IMR-90 (cell line): ENCODE measurements at regions not wholly inside any gene's neighbourhood (a gene's known extent, or its start where the extent isn't known, plus 50 kb on each side); places are given as distances from the start of the nearest gene placed in this dataset.

Source experiments
- ATAC-seq: fragments of 200-7000 bp; cut with Tn5 transposase; 2 replicates; pipeline ENCODE4 v1.9.1; 2020; ENCODE audit warnings: low read depth, mild to moderate bottlenecking, moderate library complexity
- BruUV-seq: library from RNA; stranded (reverse); fragments of 400-500 nt; replicated peaks from 2 replicates; lab custom pipeline; 2021; lab: Mats Ljungman, UMichigan
- CTCF ChIA-PET: fragments of 300-600 bp; formaldehyde crosslinking; extraction: SDS; loops from one replicate; lab custom pipeline; 2021; ENCODE audit warnings: antibody characterized with exemption; lab: Yijun Ruan, JAX
- POLR2A ChIA-PET: fragments of 300-600 bp; sonication (Branson Sonifier 250); formaldehyde crosslinking; loops from one replicate; lab custom pipeline; 2022; ENCODE audit warnings: antibody characterized with exemption; ENCODE audit not compliant: unreplicated experiment; lab: Charles Lee
- DNase-seq: peaks from one replicate; pipeline ENCODE4 v3.0.0; 2013
- H2AFZ ChIP-seq: replicated peaks from 2 replicates; pipeline ENCODE3; 2013; ENCODE audit warnings: low read length, mild to moderate bottlenecking; ENCODE audit not compliant: poor library complexity
- H2AK5ac ChIP-seq: 2 replicates; pipeline ENCODE4 v1.6.1; 2013; ENCODE audit warnings: low read depth, low read length, inconsistent platforms
- H2AK9ac ChIP-seq: replicated peaks from 2 replicates; pipeline ENCODE3; 2013; ENCODE audit warnings: mild to moderate bottlenecking, low read depth, low read length, moderate library complexity; ENCODE audit not compliant: poor library complexity
- H2BK120ac ChIP-seq: 2 replicates; pipeline ENCODE4 v1.6.1; 2013; ENCODE audit warnings: low read depth, low read length, inconsistent platforms
- H2BK15ac ChIP-seq: 3 replicates; pipeline ENCODE4 v1.6.1; 2013; ENCODE audit warnings: low read depth, low read length, inconsistent platforms
- H2BK20ac ChIP-seq: 2 replicates; pipeline ENCODE4 v1.6.1; 2013; ENCODE audit warnings: low read depth, mild to moderate bottlenecking, inconsistent platforms, low read length, moderate library complexity
- H2BK5ac ChIP-seq: 2 replicates; pipeline ENCODE4 v1.6.1; 2013; ENCODE audit warnings: mild to moderate bottlenecking, low read depth, low read length, inconsistent platforms; ENCODE audit not compliant: poor library complexity, severe bottlenecking
- H3K14ac ChIP-seq: replicated peaks from 2 replicates; pipeline ENCODE4 v1.6.1; 2013; ENCODE audit warnings: low read depth, low read length, inconsistent platforms
- H3K18ac ChIP-seq: 2 replicates; pipeline ENCODE4 v1.6.1; 2013; ENCODE audit warnings: low read depth, low read length, control low read depth
- H3K23ac ChIP-seq: 2 replicates; pipeline ENCODE4 v1.6.1; 2013; ENCODE audit warnings: low read depth, low read length, inconsistent platforms
- H3K27ac ChIP-seq: 2 replicates; pipeline ENCODE4 v1.5.1; 2013; ENCODE audit warnings: mild to moderate bottlenecking, control low read depth, low read length; ENCODE audit not compliant: insufficient read depth
- H3K27me3 ChIP-seq: 2 replicates; pipeline ENCODE4 v1.6.1; 2013; ENCODE audit warnings: low read length; ENCODE audit not compliant: control insufficient read depth, insufficient read depth
- H3K36me3 ChIP-seq: 2 replicates; pipeline ENCODE4 v1.6.1; 2013; ENCODE audit warnings: low read length, mixed read lengths; ENCODE audit not compliant: control insufficient read depth, insufficient read depth
- H3K4ac ChIP-seq: 2 replicates; pipeline ENCODE4 v1.6.1; 2013; ENCODE audit warnings: low read depth, low read length, inconsistent platforms
- H3K4me1 ChIP-seq: 2 replicates; pipeline ENCODE4 v1.6.1; 2013; ENCODE audit warnings: low read length, mixed read lengths; ENCODE audit not compliant: control insufficient read depth, insufficient read depth
- H3K4me2 ChIP-seq: 2 replicates; pipeline ENCODE4 v1.6.1; 2013; ENCODE audit warnings: low read depth, mild to moderate bottlenecking, control low read depth, low read length, moderate library complexity
- H3K4me3 ChIP-seq: 2 replicates; pipeline ENCODE4 v1.5.1; 2013; ENCODE audit warnings: low read depth, mild to moderate bottlenecking, control low read depth, low read length, moderate library complexity; ENCODE audit not compliant: insufficient read depth
- H3K56ac ChIP-seq: 2 replicates; pipeline ENCODE4 v1.6.1; 2013; ENCODE audit warnings: low read length, inconsistent platforms; ENCODE audit not compliant: insufficient read depth; ENCODE audit errors: extremely low read depth
- H3K79me1 ChIP-seq, 2 experiments: 2 replicates each; pipeline ENCODE4 v1.6.1; 2013; ENCODE audit warnings: low read length in 2 of 2, inconsistent platforms in 1 of 2, low read depth in 1 of 2
- H3K9ac ChIP-seq: 2 replicates; pipeline ENCODE4 v1.6.1; 2013; ENCODE audit warnings: low read depth, low read length, control low read depth
- H3K9me1 ChIP-seq: 2 replicates; pipeline ENCODE4 v1.6.1; 2013; ENCODE audit warnings: low read length, inconsistent platforms; ENCODE audit not compliant: insufficient read depth
- H3K9me3 ChIP-seq: 2 replicates; pipeline ENCODE4 v1.6.1; 2013; ENCODE audit warnings: low read length; ENCODE audit not compliant: control insufficient read depth, insufficient read depth
- H4K20me1 ChIP-seq: 2 replicates; pipeline ENCODE4 v1.6.1; 2013; ENCODE audit warnings: low read length, inconsistent platforms; ENCODE audit not compliant: insufficient read depth
- H4K5ac ChIP-seq: 2 replicates; pipeline ENCODE4 v1.6.1; 2013; ENCODE audit warnings: mild to moderate bottlenecking, low read depth, low read length, control low read depth
- H4K8ac ChIP-seq, 2 experiments: 2 replicates each; pipeline ENCODE4 v1.6.1; 2013; ENCODE audit warnings: low read depth in 2 of 2, low read length in 2 of 2, control low read depth in 1 of 2, inconsistent platforms in 1 of 2
- H4K91ac ChIP-seq: 2 replicates; pipeline ENCODE4 v1.6.1; 2013; ENCODE audit warnings: low read depth, low read length, inconsistent platforms; ENCODE audit not compliant: insufficient read depth
- BHLHE40 ChIP-seq: fragments of 150-350 bp; IDR thresholded peaks from 2 replicates; pipeline ENCODE4 v1.6.1; 2016; ENCODE audit warnings: mild to moderate bottlenecking, low read depth, low read length
- CTCF ChIP-seq: conservative IDR thresholded peaks from 2 replicates; pipeline ENCODE4 v1.5.1; 2012; ENCODE audit warnings: mild to moderate bottlenecking, low read depth, low read length, improper control_type of control experiment
- MAFK ChIP-seq: IDR thresholded peaks from 2 replicates; pipeline ENCODE4 v1.6.1; 2012; ENCODE audit warnings: low read depth, low read length, improper control_type of control experiment
- POLR2A ChIP-seq: IDR thresholded peaks from 2 replicates; pipeline ENCODE4 v1.6.1; 2012; ENCODE audit warnings: mild to moderate bottlenecking, low read depth, low read length
- RCOR1 ChIP-seq: IDR thresholded peaks from 2 replicates; pipeline ENCODE4 v1.6.1; 2012; ENCODE audit warnings: mild to moderate bottlenecking, low read length, improper control_type of control experiment; ENCODE audit not compliant: insufficient replicate concordance
- WGBS, 2 experiments: methylation state at CpG; one replicate each; pipeline versions ENCODE4 v1.1.5 to v1.1.7; 2013; ENCODE audit warnings: missing lambda C conversion rate in 2 of 2; ENCODE audit not compliant: insufficient read length in 1 of 2; ENCODE audit errors: extremely low coverage in 2 of 2; 5-methylcytosine and 5-hydroxymethylcytosine counted together
- dilution Hi-C: fragments of 300-500 bp; cut with HindIII; formaldehyde crosslinking; loops from one replicate; pipeline ENCODE4 v1.14.3; 2018; ENCODE audit warnings: low sequenced_read_pairs; ENCODE audit not compliant: unreplicated experiment
- in situ Hi-C: fragments of 300-500 bp; cut with MboI; formaldehyde crosslinking; loops from 3 replicates; pipeline ENCODE4 v1.14.3; 2019; ENCODE audit warnings: low sequenced_read_pairs, inconsistent platforms, mixed read lengths
- intact Hi-C: fragments of 100-400 bp; cut with micrococcal nuclease; formaldehyde crosslinking; loops from 2 replicates; pipeline ENCODE4 v1.10.0; 2022
- TF ChIP-seq, protein P1 (sequence below): fragments of 150-350 bp; IDR thresholded peaks from 2 replicates; pipeline ENCODE4 v1.6.1; 2017; ENCODE audit warnings: mild to moderate bottlenecking, antibody characterized with exemption, low read length, low read depth

DNA sequence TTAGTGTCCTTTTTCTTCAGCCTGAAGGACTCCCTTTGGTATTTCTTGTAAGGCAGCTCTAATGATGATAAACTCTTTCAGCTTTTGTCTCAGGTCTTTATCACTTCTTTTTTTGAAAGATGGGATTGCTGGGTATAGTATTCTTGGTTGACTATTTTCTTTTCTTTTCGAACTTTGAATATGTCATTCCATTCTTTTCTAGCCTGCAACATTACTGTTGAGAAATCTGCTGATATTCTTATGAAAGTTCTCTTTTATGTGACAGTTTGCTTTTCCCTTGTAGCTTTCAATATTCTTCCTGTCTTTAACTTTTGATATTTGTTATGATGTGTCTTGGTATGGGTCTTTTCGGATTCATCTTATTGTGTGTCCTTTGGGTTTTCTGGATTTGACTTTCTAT, 107.6 kb upstream of the SRD5A3 start:
- H2BK120ac ChIP-seq, result no peak overlapping the region

More for the DNA sequence above, 107.6 kb upstream of the SRD5A3 start:
- Histone ChIP-seq H3K14ac (no peak overlapping the region), H4K20me1 (no peaks in the 10 kb centered on the region), H3K18ac (no peak overlapping the region), H3K9me1 (no peaks in the 10 kb centered on the region), H2AFZ (no peak overlapping the region), H3K23ac (no peak overlapping the region), H4K91ac (no peak overlapping the region), H3K4ac (no peak overlapping the region), H2BK15ac (no peak overlapping the region), H3K27me3 (no peaks in the 10 kb centered on the region), H3K36me3 (no peaks in the 10 kb centered on the region), H3K79me1 (no peaks in the 10 kb centered on the region), H2BK20ac (no peak overlapping the region), H2BK5ac (no peak overlapping the region), H2AK9ac (no peak overlapping the region), H3K27ac (no peak overlapping the region), H3K9ac (no peak overlapping the region), H3K56ac (no peak overlapping the region), H2AK5ac (no peak overlapping the region), H4K8ac (no peak overlapping the region), H3K9me3 (no peaks in the 10 kb centered on the region), H3K4me1 (no peaks in the 10 kb centered on the region), H4K5ac (no peak overlapping the region), H3K4me2 (no peak overlapping the region), H3K4me3 (no peak overlapping the region)
- WGBS, 2 experiments, result no CpG with 5 or more reads among the region's 2 CpGs
- BruUV-seq, result no TSS peak
- ChIA-PET POLR2A (no interaction called here), CTCF (no interaction called here)
- intact Hi-C loops, result no loop called here
- no peak for ATAC-seq
- in situ Hi-C loops, result no loop called here
- TF ChIP-seq, protein P1, sequence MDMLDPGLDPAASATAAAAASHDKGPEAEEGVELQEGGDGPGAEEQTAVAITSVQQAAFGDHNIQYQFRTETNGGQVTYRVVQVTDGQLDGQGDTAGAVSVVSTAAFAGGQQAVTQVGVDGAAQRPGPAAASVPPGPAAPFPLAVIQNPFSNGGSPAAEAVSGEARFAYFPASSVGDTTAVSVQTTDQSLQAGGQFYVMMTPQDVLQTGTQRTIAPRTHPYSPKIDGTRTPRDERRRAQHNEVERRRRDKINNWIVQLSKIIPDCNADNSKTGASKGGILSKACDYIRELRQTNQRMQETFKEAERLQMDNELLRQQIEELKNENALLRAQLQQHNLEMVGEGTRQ, result no peak
- TF ChIP-seq MAFK (no peak), BHLHE40 (no peak), POLR2A (no peak), CTCF (no peak), RCOR1 (no peak)
- no peak for DNase-seq
- dilution Hi-C loops, result no loop called here
